ENCODE measurements at regions not wholly inside any gene's neighbourhood (a gene's known extent, or its start where the extent isn't known, plus 50 kb on each side); places are given as distances from the start of the nearest gene placed in this dataset.

DNA sequence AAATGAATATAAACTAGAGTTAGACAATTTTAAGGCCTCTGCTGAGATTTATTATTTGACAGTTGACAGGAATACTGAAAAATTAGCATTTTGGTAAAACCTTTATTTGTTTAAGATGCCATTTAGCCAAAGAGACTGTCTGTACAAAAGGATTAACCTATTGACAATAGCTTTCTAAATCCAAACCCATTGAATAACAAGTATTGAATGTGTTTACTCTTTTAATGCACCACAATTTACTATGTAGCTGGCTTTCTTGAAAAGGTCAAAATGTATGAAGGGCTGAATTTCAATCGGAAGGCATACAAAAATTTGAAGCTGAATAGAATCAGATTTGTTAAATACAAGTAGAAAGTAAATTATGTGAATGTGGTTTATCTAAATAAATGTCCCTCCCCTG lies 374.5 kb downstream of the TEX13C start:
- no peak overlapping the region for H3K4me3 Mint-ChIP-seq
- H3K27ac Mint-ChIP-seq = no peak overlapping the region
- no peak for DNase-seq
- no peaks in the 10 kb centered on the region for H3K36me3 Mint-ChIP-seq (ENCODE audit: low read depth)
- no peaks in the 10 kb centered on the region for H3K27me3 Mint-ChIP-seq
- POLR2A ChIA-PET = no interaction called here
- ATAC-seq = no peak
- H3K4me1 Mint-ChIP-seq = no peaks in the 10 kb centered on the region
- no peaks in the 10 kb centered on the region for H3K9me3 Mint-ChIP-seq (ENCODE audit: low read depth)
- CTCF ChIA-PET = no interaction called here
- intact Hi-C loops (cut with DNase I, micrococcal nuclease) = no loop called here

DNA sequence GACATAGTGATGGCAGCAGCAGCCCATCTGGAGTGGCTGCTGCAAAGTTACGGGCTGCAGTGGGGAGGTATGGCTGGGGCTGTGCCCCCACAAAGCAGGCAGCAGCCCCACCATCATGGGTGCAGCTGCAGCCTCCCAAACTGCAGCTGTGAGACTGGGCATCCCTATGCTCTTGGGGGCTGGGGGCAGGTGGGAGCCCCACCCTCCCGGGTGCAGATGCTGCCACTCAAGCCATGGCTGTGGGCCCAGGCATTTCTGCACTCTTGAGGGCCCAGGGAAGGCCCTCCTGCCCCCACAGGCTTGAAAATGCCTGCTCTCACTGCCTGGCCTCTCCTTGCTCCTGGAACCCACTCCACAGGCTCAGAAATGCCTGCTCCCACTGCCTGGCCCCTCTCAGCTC lies 389.4 kb downstream of the TEX13C start:
- no peak for ATAC-seq
- no peaks in the 10 kb centered on the region for H3K4me1 Mint-ChIP-seq
- no peak for DNase-seq
- H3K27me3 Mint-ChIP-seq = no peaks in the 10 kb centered on the region
- ChIA-PET CTCF (no interaction called here), POLR2A (no interaction called here)
- no peak overlapping the region for H3K27ac Mint-ChIP-seq
- no peaks in the 10 kb centered on the region for H3K36me3 Mint-ChIP-seq (ENCODE audit: low read depth)
- H3K9me3 Mint-ChIP-seq (ENCODE audit: low read depth) = no peaks in the 10 kb centered on the region
- H3K4me3 Mint-ChIP-seq = no peak overlapping the region
- intact Hi-C loops (cut with DNase I, micrococcal nuclease) = no loop called here

- ATAC-seq = no peak
- H3K4me1 Mint-ChIP-seq = no peaks in the 10 kb centered on the region
- ChIA-PET CTCF (no interaction called here), POLR2A (no interaction called here)
- intact Hi-C loops (cut with DNase I, micrococcal nuclease) = no loop called here
- no peaks in the 10 kb centered on the region for H3K27me3 Mint-ChIP-seq
- H3K36me3 Mint-ChIP-seq (ENCODE audit: low read depth) = no peaks in the 10 kb centered on the region
- no peak for DNase-seq
- no peaks in the 10 kb centered on the region for H3K9me3 Mint-ChIP-seq (ENCODE audit: low read depth)
- no peak overlapping the region for H3K27ac Mint-ChIP-seq
- H3K4me3 Mint-ChIP-seq = no peak overlapping the region
Measured at GRCh38 chrX:125709532-125709931, 389.9 kb downstream of the TEX13C start.

DNA sequence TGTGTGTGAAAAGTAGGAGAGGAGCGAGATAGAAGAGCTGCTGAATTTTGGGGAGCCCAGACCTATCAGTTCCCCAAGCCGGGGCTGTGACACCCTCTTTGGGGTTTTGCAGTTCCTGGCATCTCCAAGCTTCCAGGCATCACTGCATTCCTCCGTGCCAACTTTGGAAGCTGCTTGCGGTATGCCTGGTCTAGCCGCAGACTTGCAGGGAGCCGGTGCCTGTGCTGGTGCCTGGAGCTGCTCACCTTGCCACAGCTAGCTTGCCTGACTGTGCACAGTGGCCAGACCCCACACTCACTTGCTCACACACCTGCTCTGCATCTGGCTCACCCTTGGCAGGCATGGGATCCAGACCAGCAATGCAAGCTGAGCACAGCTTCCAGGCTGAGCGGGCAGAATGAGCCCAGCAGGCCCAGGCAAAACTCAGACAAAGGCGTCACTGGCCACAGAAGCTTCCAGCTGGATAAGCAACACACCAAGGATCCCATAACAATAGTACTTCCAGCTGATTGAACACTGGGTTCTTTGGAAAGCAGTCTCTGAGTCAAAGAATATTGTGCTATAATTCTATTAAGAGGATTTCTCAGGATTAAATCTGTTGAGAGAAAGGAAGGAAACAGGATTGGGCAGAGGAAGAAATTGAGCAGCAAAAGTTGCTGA lies 390.9 kb downstream of the TEX13C start:
- no peaks in the 10 kb centered on the region for H3K4me1 Mint-ChIP-seq
- no peaks in the 10 kb centered on the region for H3K27me3 Mint-ChIP-seq
- H3K9me3 Mint-ChIP-seq (ENCODE audit: low read depth) = no peaks in the 10 kb centered on the region
- DNase-seq = no peak
- ChIA-PET CTCF (interaction anchor here (0.6 kb wide), 1 partner anchor 121 kb away, joined by 3 read pairs; no protein-coding TSS in a partner anchor), POLR2A (no interaction called here)
- H3K4me3 Mint-ChIP-seq = no peak overlapping the region
- ATAC-seq = no peak
- no peak overlapping the region for H3K27ac Mint-ChIP-seq
- intact Hi-C loops (cut with DNase I, micrococcal nuclease) = no loop called here
- H3K36me3 Mint-ChIP-seq (ENCODE audit: low read depth) = no peaks in the 10 kb centered on the region

GRCh38 chrX:125711103-125711502 lies 391.4 kb downstream of the TEX13C start:
- Mint-ChIP-seq H3K4me3 (no peak overlapping the region), H3K36me3 (ENCODE audit: low read depth) (no peaks in the 10 kb centered on the region), H3K9me3 (ENCODE audit: low read depth) (no peaks in the 10 kb centered on the region), H3K27ac (no peak overlapping the region), H3K27me3 (no peaks in the 10 kb centered on the region), H3K4me1 (no peaks in the 10 kb centered on the region)
- no peak for DNase-seq
- POLR2A ChIA-PET = no interaction called here
- ATAC-seq = no peak
- intact Hi-C loops (cut with DNase I, micrococcal nuclease) = no loop called here
- CTCF ChIA-PET = no interaction called here

- ATAC-seq (no peak), DNase-seq (no peak)
- Mint-ChIP-seq H3K4me3 (no peak overlapping the region), H3K9me3 (ENCODE audit: low read depth) (no peaks in the 10 kb centered on the region), H3K4me1 (no peaks in the 10 kb centered on the region), H3K36me3 (ENCODE audit: low read depth) (no peaks in the 10 kb centered on the region), H3K27ac (no peak overlapping the region), H3K27me3 (no peaks in the 10 kb centered on the region)
- intact Hi-C loops (cut with DNase I, micrococcal nuclease) = no loop called here
- CTCF ChIA-PET = no interaction called here
- POLR2A ChIA-PET = no interaction called here
Measured at GRCh38 chrX:125713633-125714032, 394.0 kb downstream of the TEX13C start.

DNA sequence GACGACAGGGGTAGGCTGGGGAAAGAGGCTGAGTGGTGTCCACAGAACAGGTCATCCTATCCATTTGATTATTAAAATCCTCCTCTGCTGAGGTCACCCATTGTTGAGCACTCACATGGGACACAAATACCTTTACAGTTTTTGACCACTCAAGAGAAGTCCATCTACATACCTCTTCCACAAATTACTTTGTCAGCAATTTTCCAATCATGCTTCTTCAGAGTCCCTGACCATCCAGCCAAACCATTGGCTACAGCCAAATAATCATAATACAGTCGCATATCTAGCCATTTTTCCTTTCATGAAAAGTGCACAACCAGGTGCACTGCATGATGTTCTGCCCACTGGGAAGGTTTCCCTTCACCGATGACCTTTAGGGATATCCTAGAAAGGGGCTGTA lies 407.4 kb downstream of the TEX13C start:
- Mint-ChIP-seq H3K4me3 (no peak overlapping the region), H3K4me1 (no peaks in the 10 kb centered on the region), H3K27me3 (no peaks in the 10 kb centered on the region), H3K9me3 (ENCODE audit: low read depth) (no peaks in the 10 kb centered on the region), H3K27ac (no peak overlapping the region), H3K36me3 (ENCODE audit: low read depth) (no peaks in the 10 kb centered on the region)
- intact Hi-C loops (cut with DNase I, micrococcal nuclease) = no loop called here
- ATAC-seq (no peak), DNase-seq (no peak)
- POLR2A ChIA-PET = no interaction called here
- CTCF ChIA-PET = no interaction called here

DNA sequence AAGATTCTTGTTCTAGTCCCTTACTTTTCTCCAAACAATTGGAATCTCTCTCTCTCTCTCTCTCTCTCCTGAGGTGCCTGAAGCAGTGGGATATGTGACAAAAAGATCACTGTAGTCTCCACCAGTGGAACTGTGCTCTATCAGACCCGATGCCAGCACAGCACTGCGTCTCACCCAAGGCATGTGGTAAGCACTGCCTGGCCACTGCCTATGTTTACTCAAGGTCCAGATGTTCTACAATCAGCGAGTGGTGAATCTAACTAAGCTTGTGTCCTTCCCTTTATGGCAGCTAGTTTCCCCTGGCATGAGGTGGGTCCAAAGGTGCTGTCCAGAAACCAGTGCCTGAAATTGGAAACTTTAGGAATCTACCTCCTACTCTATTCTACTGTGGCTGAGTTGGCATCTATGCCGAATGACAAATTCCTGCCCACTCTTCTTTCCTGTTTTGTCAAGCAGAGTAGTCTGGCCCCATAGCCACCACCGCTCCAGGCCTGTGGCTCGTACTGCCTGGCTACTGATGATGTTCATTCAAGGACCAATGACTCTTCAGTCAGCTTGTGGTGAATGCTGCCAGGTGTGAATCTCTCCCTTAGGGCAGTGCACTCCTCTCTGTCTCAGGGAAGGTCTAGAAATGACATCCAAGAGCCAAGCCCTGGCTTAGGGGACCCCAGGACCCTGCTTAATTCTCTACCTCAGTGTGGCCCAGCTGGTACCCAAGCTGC lies 416.5 kb downstream of the TEX13C start:
- H3K4me1 Mint-ChIP-seq = no peaks in the 10 kb centered on the region
- intact Hi-C loops (cut with DNase I, micrococcal nuclease) = no loop called here
- POLR2A ChIA-PET = no interaction called here
- H3K27me3 Mint-ChIP-seq = no peaks in the 10 kb centered on the region
- H3K9me3 Mint-ChIP-seq (ENCODE audit: low read depth) = peaks cover 2% of the 10 kb centered on the region
- CTCF ChIA-PET = no interaction called here
- H3K4me3 Mint-ChIP-seq = no peak overlapping the region
- no peaks in the 10 kb centered on the region for H3K36me3 Mint-ChIP-seq (ENCODE audit: low read depth)
- DNase-seq (no peak), ATAC-seq (no peak)
- H3K27ac Mint-ChIP-seq = no peak overlapping the region

DNA sequence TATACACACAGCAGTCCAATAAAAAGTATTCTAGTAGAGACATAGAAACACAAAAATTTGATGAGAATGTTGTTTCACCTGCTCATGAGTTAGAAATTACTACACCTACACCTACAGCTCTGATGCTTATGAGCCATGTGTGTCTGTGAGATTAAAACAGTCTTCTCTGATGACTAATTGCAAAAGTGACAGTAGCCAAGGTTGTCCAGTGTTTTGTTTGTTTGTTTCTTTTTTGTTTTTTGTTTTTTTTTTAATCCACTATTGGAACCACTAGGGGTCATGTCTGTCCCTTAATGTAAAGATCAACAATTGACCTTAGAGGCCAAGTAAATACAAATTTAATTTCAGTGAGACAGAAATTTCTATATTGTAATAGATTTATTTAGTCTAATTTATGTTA lies 423.1 kb downstream of the TEX13C start:
- ATAC-seq = no peak
- intact Hi-C loops (cut with DNase I, micrococcal nuclease) = no loop called here
- ChIA-PET CTCF (no interaction called here), POLR2A (no interaction called here)
- Mint-ChIP-seq H3K36me3 (ENCODE audit: low read depth) (no peaks in the 10 kb centered on the region), H3K9me3 (ENCODE audit: low read depth) (no peaks in the 10 kb centered on the region), H3K4me1 (no peaks in the 10 kb centered on the region), H3K4me3 (no peak overlapping the region), H3K27me3 (no peaks in the 10 kb centered on the region), H3K27ac (no peak overlapping the region)
- DNase-seq = no peak

GRCh38 chrX:125744914-125745313 lies 421.2 kb downstream of the DCAF12L2 start:
- Mint-ChIP-seq H3K36me3 (ENCODE audit: low read depth) (no peaks in the 10 kb centered on the region), H3K4me3 (no peak overlapping the region), H3K27me3 (no peaks in the 10 kb centered on the region), H3K27ac (no peak overlapping the region), H3K4me1 (no peaks in the 10 kb centered on the region), H3K9me3 (ENCODE audit: low read depth) (no peaks in the 10 kb centered on the region)
- no peak for DNase-seq
- no peak for ATAC-seq
- intact Hi-C loops (cut with DNase I, micrococcal nuclease) = no loop called here
- POLR2A ChIA-PET = no interaction called here
- CTCF ChIA-PET = no interaction called here

GRCh38 chrX:125757794-125758564 lies 408.1 kb downstream of the DCAF12L2 start:
- Mint-ChIP-seq H3K27ac (no peak overlapping the region), H3K4me1 (no peaks in the 10 kb centered on the region), H3K27me3 (no peaks in the 10 kb centered on the region), H3K9me3 (ENCODE audit: low read depth) (no peaks in the 10 kb centered on the region), H3K4me3 (no peak overlapping the region), H3K36me3 (ENCODE audit: low read depth) (no peaks in the 10 kb centered on the region)
- ChIA-PET POLR2A (no interaction called here), CTCF (no interaction called here)
- ATAC-seq (no peak), DNase-seq (no peak)
- intact Hi-C loops (cut with DNase I, micrococcal nuclease) = no loop called here

GRCh38 chrX:125758819-125759218 lies 407.3 kb downstream of the DCAF12L2 start:
- no peak overlapping the region for H3K4me3 Mint-ChIP-seq
- ATAC-seq (no peak), DNase-seq (no peak)
- no peaks in the 10 kb centered on the region for H3K9me3 Mint-ChIP-seq (ENCODE audit: low read depth)
- intact Hi-C loops (cut with DNase I, micrococcal nuclease) = no loop called here
- H3K27me3 Mint-ChIP-seq = no peaks in the 10 kb centered on the region
- POLR2A ChIA-PET = no interaction called here
- H3K27ac Mint-ChIP-seq = no peak overlapping the region
- H3K36me3 Mint-ChIP-seq (ENCODE audit: low read depth) = no peaks in the 10 kb centered on the region
- CTCF ChIA-PET = no interaction called here
- no peaks in the 10 kb centered on the region for H3K4me1 Mint-ChIP-seq
